GM12875 (cell line): ENCODE measurements at regions not wholly inside any gene's neighbourhood (a gene's known extent, or its start where the extent isn't known, plus 50 kb on each side); places are given as distances from the start of the nearest gene placed in this dataset.

Source experiments
- H3K4me3 ChIP-seq: one replicate; pipeline ENCODE4 v1.5.1; 2011; ENCODE audit warnings: low read depth, low read length, control low read depth
- TF ChIP-seq, protein P1 (sequence below): IDR thresholded peaks from 2 replicates; pipeline ENCODE4 v1.5.1; 2011; ENCODE audit warnings: low read depth, mild to moderate bottlenecking, control low read depth, inconsistent platforms, low read length, moderate library complexity, borderline replicate concordance; ENCODE audit not compliant: insufficient read depth

- TF ChIP-seq, protein P1, sequence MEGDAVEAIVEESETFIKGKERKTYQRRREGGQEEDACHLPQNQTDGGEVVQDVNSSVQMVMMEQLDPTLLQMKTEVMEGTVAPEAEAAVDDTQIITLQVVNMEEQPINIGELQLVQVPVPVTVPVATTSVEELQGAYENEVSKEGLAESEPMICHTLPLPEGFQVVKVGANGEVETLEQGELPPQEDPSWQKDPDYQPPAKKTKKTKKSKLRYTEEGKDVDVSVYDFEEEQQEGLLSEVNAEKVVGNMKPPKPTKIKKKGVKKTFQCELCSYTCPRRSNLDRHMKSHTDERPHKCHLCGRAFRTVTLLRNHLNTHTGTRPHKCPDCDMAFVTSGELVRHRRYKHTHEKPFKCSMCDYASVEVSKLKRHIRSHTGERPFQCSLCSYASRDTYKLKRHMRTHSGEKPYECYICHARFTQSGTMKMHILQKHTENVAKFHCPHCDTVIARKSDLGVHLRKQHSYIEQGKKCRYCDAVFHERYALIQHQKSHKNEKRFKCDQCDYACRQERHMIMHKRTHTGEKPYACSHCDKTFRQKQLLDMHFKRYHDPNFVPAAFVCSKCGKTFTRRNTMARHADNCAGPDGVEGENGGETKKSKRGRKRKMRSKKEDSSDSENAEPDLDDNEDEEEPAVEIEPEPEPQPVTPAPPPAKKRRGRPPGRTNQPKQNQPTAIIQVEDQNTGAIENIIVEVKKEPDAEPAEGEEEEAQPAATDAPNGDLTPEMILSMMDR: no peak
- H3K4me3 ChIP-seq: no peak overlapping the region
Observed at GRCh38 chr9:23372703-23373102, 453.3 kb downstream of the ELAVL2 start.

DNA sequence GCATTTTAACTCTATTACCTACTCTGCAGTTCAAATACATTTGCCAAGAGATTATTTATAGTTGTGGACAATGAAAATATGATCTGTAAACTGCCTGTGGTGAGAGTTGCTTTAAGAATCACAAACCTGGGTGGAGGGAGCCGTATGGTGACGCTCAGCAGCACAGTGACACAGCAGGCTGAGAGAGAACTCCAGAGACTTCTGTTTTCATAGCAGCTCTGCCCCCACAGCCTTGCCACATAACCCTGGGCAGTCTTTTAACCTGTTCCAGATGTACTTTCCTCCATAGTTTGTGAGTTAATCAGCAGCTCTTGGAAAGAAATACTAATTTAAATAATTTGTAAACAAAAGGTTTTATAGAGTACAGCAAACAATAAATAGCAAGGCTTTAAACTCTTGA is 450.5 kb downstream of the ELAVL2 start:
- no peak overlapping the region for H3K4me3 ChIP-seq
- TF ChIP-seq, protein P1: no peak

DNA sequence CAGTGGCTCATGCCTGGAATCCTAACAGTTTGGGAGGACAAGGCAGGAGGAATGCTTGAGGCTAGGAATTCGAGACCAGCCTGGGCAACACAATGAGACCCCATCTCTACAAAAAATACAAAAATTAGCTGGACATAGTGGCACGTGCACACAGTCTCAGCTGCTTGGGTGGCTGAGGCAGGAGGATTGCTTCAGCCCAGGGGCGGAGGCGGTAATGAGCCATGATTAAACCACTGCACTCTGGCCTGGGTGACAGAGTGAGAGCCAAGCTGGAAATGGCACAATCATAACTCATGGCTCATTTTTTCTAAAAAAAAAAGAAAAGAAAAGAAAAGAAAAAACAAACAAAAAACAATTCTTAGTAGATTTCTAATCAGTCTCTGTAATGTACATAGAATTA is 446.2 kb downstream of the ELAVL2 start:
- no peak overlapping the region for H3K4me3 ChIP-seq
- TF ChIP-seq, protein P1: no peak

GRCh38 chr9:23380821-23381220 is 445.2 kb downstream of the ELAVL2 start:
- no peak overlapping the region for H3K4me3 ChIP-seq
- TF ChIP-seq, protein P1: no peak

DNA sequence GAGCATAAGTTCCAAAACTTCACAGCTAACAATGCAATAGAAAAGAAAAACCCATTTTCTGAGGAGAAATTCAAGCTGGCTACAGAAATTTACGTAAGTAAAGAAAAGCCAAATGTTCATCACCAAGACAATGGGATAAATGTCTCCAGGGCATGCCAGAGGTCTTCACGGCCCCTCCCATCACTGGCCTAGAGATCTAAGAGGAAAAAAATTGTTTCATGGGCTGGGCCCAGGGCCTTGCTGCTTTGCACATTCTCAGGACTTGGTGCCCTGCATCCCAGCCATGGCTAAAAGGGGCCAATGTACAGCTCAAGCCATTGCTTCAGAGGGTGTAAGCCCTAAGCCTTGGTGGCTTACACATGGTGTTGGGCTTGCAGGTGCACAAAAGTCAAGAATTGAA is 443.6 kb downstream of the ELAVL2 start:
- TF ChIP-seq, protein P1: no peak
- no peak overlapping the region for H3K4me3 ChIP-seq

GRCh38 chr9:23394189-23394588 is 431.9 kb downstream of the ELAVL2 start:
- H3K4me3 ChIP-seq: no peak overlapping the region
- TF ChIP-seq, protein P1: no peak

DNA sequence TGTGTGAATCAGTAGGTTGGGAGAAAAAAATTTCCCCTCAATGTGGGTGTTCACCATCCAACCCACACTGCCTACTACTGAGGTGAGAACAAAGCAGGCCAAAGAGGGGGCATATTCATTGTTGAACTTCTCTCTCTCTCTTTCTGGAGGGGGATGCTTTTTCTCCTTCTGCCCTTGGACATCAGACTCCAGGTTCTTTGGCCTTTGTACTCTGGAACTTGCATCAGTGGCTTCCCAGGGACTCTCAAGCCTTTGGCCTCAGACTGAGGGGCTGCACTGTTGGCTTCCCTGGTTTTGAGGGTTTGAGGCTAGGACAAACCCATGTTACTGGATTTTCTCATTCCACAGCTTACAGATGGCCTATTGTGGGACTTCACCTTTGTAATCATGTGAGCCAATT is 417.2 kb downstream of the ELAVL2 start:
- TF ChIP-seq, protein P1: no peak
- H3K4me3 ChIP-seq: no peak overlapping the region
